ENCODE measurements at regions not wholly inside any gene's neighbourhood (a gene's known extent, or its start where the extent isn't known, plus 50 kb on each side); places are given as distances from the start of the nearest gene placed in this dataset.

GRCh38 chr6:85126485-85127167, 323.3 kb upstream of the NT5E start:
- Histone ChIP-seq H3K27me3 (replicated peaks in 2 of 5; ENCODE audit: control insufficient read depth in 4 of 5, insufficient read depth in 5 of 5, low read length in 4 of 5) (peaks cover 0 to 6% (median 2%) of the 10 kb centered on the region in 5 experiments), H3K36me3 (ENCODE audit: control insufficient read depth in 4 of 4, insufficient read depth in 4 of 4, low read length in 3 of 4) (no peaks in the 10 kb centered on the region), H3K9me3 (ENCODE audit: control extremely low read depth in 1 of 5, control insufficient read depth in 4 of 5, insufficient read depth in 2 of 5, low read depth in 1 of 5, low read length in 4 of 5) (no peaks in the 10 kb centered on the region), H3K4me3 (ENCODE audit: control insufficient read depth in 1 of 7, extremely low read depth in 1 of 7, insufficient read depth in 4 of 7, low read depth in 2 of 7, low read length in 6 of 7) (no peak overlapping the region), H3K27ac (ENCODE audit: insufficient read depth in 1 of 2, low read depth in 1 of 2, low read length in 2 of 2, poor library complexity in 1 of 2, severe bottlenecking in 2 of 2) (no peak overlapping the region), H3K4me1 (ENCODE audit: control extremely low read depth in 1 of 4, control insufficient read depth in 4 of 4, insufficient read depth in 4 of 4, low read length in 3 of 4) (no peaks in the 10 kb centered on the region)
- CTCF ChIA-PET = no interaction called here
- 33% methylated on average over 5 of the region's 11 CpGs for WGBS (ENCODE audit: insufficient coverage)
- peak; percentile 1 to 13 (median 9) for DNase-seq
- POLR2A ChIA-PET = no interaction called here

- Histone ChIP-seq H3K4me3 (ENCODE audit: control insufficient read depth in 1 of 7, extremely low read depth in 1 of 7, insufficient read depth in 4 of 7, low read depth in 2 of 7, low read length in 6 of 7) (no peak overlapping the region), H3K9me3 (ENCODE audit: control extremely low read depth in 1 of 5, control insufficient read depth in 4 of 5, insufficient read depth in 2 of 5, low read depth in 1 of 5, low read length in 4 of 5) (no peaks in the 10 kb centered on the region), H3K4me1 (ENCODE audit: control extremely low read depth in 1 of 4, control insufficient read depth in 4 of 4, insufficient read depth in 4 of 4, low read length in 3 of 4) (no peaks in the 10 kb centered on the region), H3K36me3 (ENCODE audit: control insufficient read depth in 4 of 4, insufficient read depth in 4 of 4, low read length in 3 of 4) (no peaks in the 10 kb centered on the region), H3K27ac (ENCODE audit: insufficient read depth in 1 of 2, low read depth in 1 of 2, low read length in 2 of 2, poor library complexity in 1 of 2, severe bottlenecking in 2 of 2) (no peak overlapping the region), H3K27me3 (replicated peaks in 2 of 5; ENCODE audit: control insufficient read depth in 4 of 5, insufficient read depth in 5 of 5, low read length in 4 of 5) (peaks cover 0 to 6% (median 2%) of the 10 kb centered on the region in 5 experiments)
- ChIA-PET CTCF (no interaction called here), POLR2A (interaction anchor here (0.6 kb wide), 1 partner anchor 770 kb away, joined by 3 read pairs; no protein-coding TSS in a partner anchor)
- DNase-seq = no peak
- WGBS (ENCODE audit: insufficient coverage) = no CpG with 5 or more reads among the region's 3 CpGs
Observed at GRCh38 chr6:85125526-85125925, 324.4 kb upstream of the NT5E start.

- H3K4me1 ChIP-seq (ENCODE audit: control extremely low read depth in 1 of 4, control insufficient read depth in 4 of 4, insufficient read depth in 4 of 4, low read length in 3 of 4) = no peaks in the 10 kb centered on the region
Observed at GRCh38 chr6:85124472-85125354, 325.2 kb upstream of the NT5E start.

GRCh38 chr6:85121158-85121557, 328.7 kb upstream of the NT5E start:
- Histone ChIP-seq H3K36me3 (ENCODE audit: control insufficient read depth in 4 of 4, insufficient read depth in 4 of 4, low read length in 3 of 4) (no peaks in the 10 kb centered on the region), H3K9me3 (ENCODE audit: control extremely low read depth in 1 of 5, control insufficient read depth in 4 of 5, insufficient read depth in 2 of 5, low read depth in 1 of 5, low read length in 4 of 5) (no peaks in the 10 kb centered on the region), H3K4me3 (ENCODE audit: control insufficient read depth in 1 of 7, extremely low read depth in 1 of 7, insufficient read depth in 4 of 7, low read depth in 2 of 7, low read length in 6 of 7) (no peak overlapping the region), H3K4me1 (ENCODE audit: control extremely low read depth in 1 of 4, control insufficient read depth in 4 of 4, insufficient read depth in 4 of 4, low read length in 3 of 4) (no peaks in the 10 kb centered on the region), H3K27me3 (replicated peaks in 2 of 5; ENCODE audit: control insufficient read depth in 4 of 5, insufficient read depth in 5 of 5, low read length in 4 of 5) (peaks cover 0 to 2% (median 0%) of the 10 kb centered on the region in 5 experiments), H3K27ac (ENCODE audit: insufficient read depth in 1 of 2, low read depth in 1 of 2, low read length in 2 of 2, poor library complexity in 1 of 2, severe bottlenecking in 2 of 2) (no peak overlapping the region)
- ChIA-PET CTCF (no interaction called here), POLR2A (no interaction called here)
- no peak for DNase-seq
- 100% methylated on average over 1 of the region's 1 CpG for WGBS (ENCODE audit: insufficient coverage)

More at GRCh38 chr6:85124472-85125354, 325.2 kb upstream of the NT5E start:
- Histone ChIP-seq H3K4me3 (ENCODE audit: control insufficient read depth in 1 of 7, extremely low read depth in 1 of 7, insufficient read depth in 4 of 7, low read depth in 2 of 7, low read length in 6 of 7) (no peak overlapping the region), H3K27me3 (replicated peaks in 2 of 5; ENCODE audit: control insufficient read depth in 4 of 5, insufficient read depth in 5 of 5, low read length in 4 of 5) (peaks cover 0 to 6% (median 2%) of the 10 kb centered on the region in 5 experiments), H3K27ac (ENCODE audit: insufficient read depth in 1 of 2, low read depth in 1 of 2, low read length in 2 of 2, poor library complexity in 1 of 2, severe bottlenecking in 2 of 2) (no peak overlapping the region), H3K9me3 (ENCODE audit: control extremely low read depth in 1 of 5, control insufficient read depth in 4 of 5, insufficient read depth in 2 of 5, low read depth in 1 of 5, low read length in 4 of 5) (no peaks in the 10 kb centered on the region), H3K36me3 (ENCODE audit: control insufficient read depth in 4 of 4, insufficient read depth in 4 of 4, low read length in 3 of 4) (no peaks in the 10 kb centered on the region)
- 91% methylated on average over 1 of the region's 1 CpG for WGBS (ENCODE audit: insufficient coverage)
- ChIA-PET CTCF (no interaction called here), POLR2A (interaction anchor here (0.6 kb wide), 1 partner anchor 771 kb away, joined by 3 read pairs; no protein-coding TSS in a partner anchor)
- DNase-seq = no peak

- Histone ChIP-seq H3K27me3 (replicated peaks in 2 of 5; ENCODE audit: control insufficient read depth in 4 of 5, insufficient read depth in 5 of 5, low read length in 4 of 5) (peaks cover 0 to 2% (median 0%) of the 10 kb centered on the region in 5 experiments), H3K4me3 (ENCODE audit: control insufficient read depth in 1 of 7, extremely low read depth in 1 of 7, insufficient read depth in 4 of 7, low read depth in 2 of 7, low read length in 6 of 7) (no peak overlapping the region), H3K27ac (ENCODE audit: insufficient read depth in 1 of 2, low read depth in 1 of 2, low read length in 2 of 2, poor library complexity in 1 of 2, severe bottlenecking in 2 of 2) (no peak overlapping the region), H3K4me1 (ENCODE audit: control extremely low read depth in 1 of 4, control insufficient read depth in 4 of 4, insufficient read depth in 4 of 4, low read length in 3 of 4) (no peaks in the 10 kb centered on the region), H3K36me3 (ENCODE audit: control insufficient read depth in 4 of 4, insufficient read depth in 4 of 4, low read length in 3 of 4) (no peaks in the 10 kb centered on the region), H3K9me3 (ENCODE audit: control extremely low read depth in 1 of 5, control insufficient read depth in 4 of 5, insufficient read depth in 2 of 5, low read depth in 1 of 5, low read length in 4 of 5) (no peaks in the 10 kb centered on the region)
- 75% methylated on average over 5 of the region's 8 CpGs for WGBS (ENCODE audit: insufficient coverage)
- ChIA-PET POLR2A (no interaction called here), CTCF (interaction anchor here (0.9 to 1.7 kb wide), 2 partner anchors 9 to 10 kb away, joined by 4 to 5 read pairs; no protein-coding TSS in a partner anchor)
- no peak for DNase-seq
Observed at GRCh38 chr6:85118652-85119235, 331.1 kb upstream of the NT5E start.

GRCh38 chr6:85118233-85118632, 331.6 kb upstream of the NT5E start:
- H3K36me3 ChIP-seq (ENCODE audit: control insufficient read depth in 4 of 4, insufficient read depth in 4 of 4, low read length in 3 of 4) = no peaks in the 10 kb centered on the region
- no peak for DNase-seq
- H3K9me3 ChIP-seq (ENCODE audit: control extremely low read depth in 1 of 5, control insufficient read depth in 4 of 5, insufficient read depth in 2 of 5, low read depth in 1 of 5, low read length in 4 of 5) = no peaks in the 10 kb centered on the region
- ChIA-PET CTCF (interaction anchor here (0.9 kb wide), 1 partner anchor 10 kb away, joined by 4 read pairs; no protein-coding TSS in a partner anchor), POLR2A (no interaction called here)
- no peak overlapping the region for H3K4me3 ChIP-seq (ENCODE audit: control insufficient read depth in 1 of 7, extremely low read depth in 1 of 7, insufficient read depth in 4 of 7, low read depth in 2 of 7, low read length in 6 of 7)
- no peaks in the 10 kb centered on the region for H3K4me1 ChIP-seq (ENCODE audit: control extremely low read depth in 1 of 4, control insufficient read depth in 4 of 4, insufficient read depth in 4 of 4, low read length in 3 of 4)
- no CpG with 5 or more reads among the region's 5 CpGs for WGBS (ENCODE audit: insufficient coverage)
- H3K27ac ChIP-seq (ENCODE audit: insufficient read depth in 1 of 2, low read depth in 1 of 2, low read length in 2 of 2, poor library complexity in 1 of 2, severe bottlenecking in 2 of 2) = no peak overlapping the region
- peaks cover 0 to 2% (median 0%) of the 10 kb centered on the region in 5 experiments for H3K27me3 ChIP-seq (replicated peaks in 2 of 5; ENCODE audit: control insufficient read depth in 4 of 5, insufficient read depth in 5 of 5, low read length in 4 of 5)

Measured in common myeloid progenitor, CD34-positive (primary cell).